ENCODE measurements at regions not wholly inside any gene's neighbourhood (a gene's known extent, or its start where the extent isn't known, plus 50 kb on each side); places are given as distances from the start of the nearest gene placed in this dataset.

DNA sequence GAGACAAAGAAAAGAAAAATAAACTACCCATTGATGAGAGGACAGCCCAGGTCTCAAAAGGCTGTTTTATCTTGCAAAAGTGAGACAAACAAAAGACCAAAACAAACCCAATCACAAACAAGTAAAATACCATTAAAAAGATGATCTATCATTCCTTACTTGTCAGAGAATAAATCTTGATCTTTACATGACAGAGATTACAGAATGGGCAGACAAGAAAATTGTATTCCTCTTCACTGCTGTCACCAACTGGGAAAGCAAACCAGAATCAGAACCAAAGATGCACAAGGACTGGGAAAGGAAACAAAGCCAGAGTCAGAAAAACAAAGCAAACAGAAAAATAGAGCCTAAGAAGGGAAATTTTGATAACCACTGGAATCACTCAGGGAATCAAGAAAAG lies 444.0 kb upstream of the PDE3A start:
- Mint-ChIP-seq H3K27ac (no peak overlapping the region), H3K4me3 (no peak overlapping the region), H3K4me1 (no peaks in the 10 kb centered on the region), H3K27me3 (peaks cover 7% of the 10 kb centered on the region), H3K9me3 (peaks cover 3% of the 10 kb centered on the region), H3K36me3 (ENCODE audit: low read depth) (no peaks in the 10 kb centered on the region)
- ATAC-seq (no peak), DNase-seq (no peak)

DNA sequence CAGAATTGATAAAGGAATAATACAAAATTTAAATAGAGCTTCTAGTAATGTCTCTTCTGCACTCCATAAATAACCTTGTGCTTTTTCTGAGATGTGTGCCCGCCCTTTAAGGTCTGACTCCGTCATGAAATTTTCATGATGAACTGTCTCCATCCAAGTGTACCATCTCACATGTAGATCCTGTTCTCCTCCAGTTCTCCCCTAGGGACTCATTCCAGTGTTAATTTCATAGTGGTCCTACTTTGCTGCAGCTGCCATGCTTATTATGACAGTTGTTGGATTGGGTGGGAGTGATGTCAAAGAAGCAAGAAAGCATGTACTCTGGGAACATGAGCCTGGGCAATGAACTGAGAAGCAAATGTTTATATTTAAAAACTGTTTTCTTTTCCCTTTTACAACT lies 442.5 kb upstream of the PDE3A start:
- H3K27ac Mint-ChIP-seq = no peak overlapping the region
- ATAC-seq (no peak), DNase-seq (no peak)
- no peak overlapping the region for H3K4me3 Mint-ChIP-seq
- peaks cover 7% of the 10 kb centered on the region for H3K27me3 Mint-ChIP-seq
- H3K4me1 Mint-ChIP-seq = no peaks in the 10 kb centered on the region
- no peaks in the 10 kb centered on the region for H3K9me3 Mint-ChIP-seq
- H3K36me3 Mint-ChIP-seq (ENCODE audit: low read depth) = no peaks in the 10 kb centered on the region

GRCh38 chr12:19926266-19926665 lies 442.1 kb upstream of the PDE3A start:
- H3K4me1 Mint-ChIP-seq = no peaks in the 10 kb centered on the region
- no peak for DNase-seq
- ATAC-seq = no peak
- no peaks in the 10 kb centered on the region for H3K9me3 Mint-ChIP-seq
- no peak overlapping the region for H3K27ac Mint-ChIP-seq
- H3K27me3 Mint-ChIP-seq = peaks cover 7% of the 10 kb centered on the region
- no peaks in the 10 kb centered on the region for H3K36me3 Mint-ChIP-seq (ENCODE audit: low read depth)
- H3K4me3 Mint-ChIP-seq = no peak overlapping the region

DNA sequence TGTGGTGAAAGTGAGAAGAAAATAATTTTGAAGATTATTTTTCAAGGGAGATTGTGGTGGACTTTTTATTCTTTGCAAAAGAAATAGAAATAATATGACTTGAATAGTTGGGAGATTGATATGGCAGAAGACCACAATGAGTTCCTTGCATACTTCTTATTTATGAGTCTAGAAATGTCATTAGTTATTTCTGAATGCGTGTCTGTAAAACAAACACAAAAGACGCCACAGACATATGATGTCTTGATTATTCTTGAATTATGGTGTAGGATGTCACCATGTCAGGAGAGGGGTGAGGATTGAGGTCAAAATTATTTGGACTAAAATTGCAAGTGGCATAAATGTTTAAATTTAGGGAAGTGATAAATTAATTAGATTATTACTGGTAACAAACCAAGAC lies 440.7 kb upstream of the PDE3A start:
- no peak for DNase-seq
- Mint-ChIP-seq H3K4me1 (no peaks in the 10 kb centered on the region), H3K27ac (no peak overlapping the region), H3K36me3 (ENCODE audit: low read depth) (no peaks in the 10 kb centered on the region), H3K4me3 (no peak overlapping the region), H3K9me3 (no peaks in the 10 kb centered on the region), H3K27me3 (peaks cover 2% of the 10 kb centered on the region)
- no peak for ATAC-seq

DNA sequence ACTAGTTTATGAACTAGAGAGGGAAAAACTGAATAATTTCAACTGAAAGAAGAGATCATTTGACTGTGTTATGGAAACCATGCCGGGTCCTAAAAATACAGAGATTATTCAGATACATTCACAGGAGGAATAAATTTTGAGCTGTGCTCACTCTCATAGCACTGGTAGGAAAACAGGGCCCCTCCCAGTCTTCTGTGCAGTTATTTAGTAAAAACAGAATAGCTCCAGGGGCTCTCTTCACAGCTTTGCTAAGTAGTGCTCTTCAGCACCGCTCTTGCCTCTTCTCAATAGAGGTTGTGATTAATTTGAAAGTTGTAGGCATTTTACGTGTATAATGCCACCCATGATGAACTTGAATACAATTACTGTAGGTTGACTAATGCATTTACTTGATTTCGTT lies 435.9 kb upstream of the PDE3A start:
- Mint-ChIP-seq H3K27me3 (no peaks in the 10 kb centered on the region), H3K4me1 (no peaks in the 10 kb centered on the region), H3K36me3 (ENCODE audit: low read depth) (no peaks in the 10 kb centered on the region), H3K4me3 (no peak overlapping the region), H3K27ac (no peak overlapping the region), H3K9me3 (peaks cover 3% of the 10 kb centered on the region)
- DNase-seq (no peak), ATAC-seq (no peak)

DNA sequence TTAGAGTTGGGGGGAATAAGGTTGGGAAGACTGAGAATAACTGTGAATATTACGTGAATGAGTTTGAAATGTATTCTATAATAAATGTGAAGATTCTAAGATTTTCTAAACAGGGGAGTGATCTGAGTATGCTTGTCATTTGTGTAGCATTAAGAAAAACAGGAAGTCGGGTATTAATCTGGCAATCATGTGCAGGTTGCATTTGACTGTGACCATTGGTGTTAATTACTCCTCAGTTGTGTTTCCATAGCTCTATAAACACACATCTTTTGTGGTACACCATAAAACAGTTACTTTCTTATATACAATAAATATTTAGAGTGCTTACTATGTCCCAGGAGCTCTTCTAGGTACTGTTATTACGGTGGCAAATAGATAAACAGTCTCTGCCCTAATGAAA lies 434.4 kb upstream of the PDE3A start:
- Mint-ChIP-seq H3K9me3 (peaks cover 4% of the 10 kb centered on the region), H3K27ac (no peak overlapping the region), H3K4me3 (no peak overlapping the region), H3K36me3 (ENCODE audit: low read depth) (no peaks in the 10 kb centered on the region), H3K4me1 (no peaks in the 10 kb centered on the region), H3K27me3 (no peaks in the 10 kb centered on the region)
- ATAC-seq (no peak), DNase-seq (no peak)

GRCh38 chr12:19937161-19937560 lies 431.2 kb upstream of the PDE3A start:
- ATAC-seq = no peak
- H3K9me3 Mint-ChIP-seq = peaks cover 4% of the 10 kb centered on the region
- H3K36me3 Mint-ChIP-seq (ENCODE audit: low read depth) = no peaks in the 10 kb centered on the region

GRCh38 chr12:19938031-19938430 lies 430.3 kb upstream of the PDE3A start:
- Mint-ChIP-seq H3K4me3 (no peak overlapping the region), H3K4me1 (no peaks in the 10 kb centered on the region), H3K36me3 (ENCODE audit: low read depth) (no peaks in the 10 kb centered on the region), H3K27me3 (no peaks in the 10 kb centered on the region), H3K9me3 (peaks cover 4% of the 10 kb centered on the region), H3K27ac (no peak overlapping the region)
- ATAC-seq (no peak), DNase-seq (no peak)

More at GRCh38 chr12:19937161-19937560, 431.2 kb upstream of the PDE3A start:
- no peaks in the 10 kb centered on the region for H3K27me3 Mint-ChIP-seq
- no peak overlapping the region for H3K27ac Mint-ChIP-seq
- no peak for DNase-seq
- no peaks in the 10 kb centered on the region for H3K4me1 Mint-ChIP-seq
- no peak overlapping the region for H3K4me3 Mint-ChIP-seq

DNA sequence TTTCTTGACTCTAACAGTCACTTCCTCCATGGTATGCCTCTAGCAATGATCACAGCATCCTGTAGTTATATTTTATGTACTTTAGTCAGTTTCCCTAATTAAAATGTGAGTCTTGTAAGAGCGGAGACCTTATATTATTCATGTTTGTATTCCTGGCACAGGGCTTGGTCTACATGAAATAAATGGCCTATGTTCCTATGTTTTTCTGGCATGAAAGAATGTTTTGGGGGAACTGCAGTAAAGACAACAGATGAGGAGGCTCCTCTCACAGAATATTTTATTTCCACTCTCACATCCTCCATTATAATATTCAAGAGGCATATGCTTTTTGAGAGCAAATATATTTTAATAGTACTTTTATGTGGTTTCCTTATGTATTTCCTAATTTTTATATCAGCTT lies 429.8 kb upstream of the PDE3A start:
- no peak overlapping the region for H3K27ac Mint-ChIP-seq
- no peaks in the 10 kb centered on the region for H3K4me1 Mint-ChIP-seq
- H3K4me3 Mint-ChIP-seq = no peak overlapping the region
- no peaks in the 10 kb centered on the region for H3K27me3 Mint-ChIP-seq
- H3K36me3 Mint-ChIP-seq (ENCODE audit: low read depth) = no peaks in the 10 kb centered on the region
- no peak for ATAC-seq
- peaks cover 4% of the 10 kb centered on the region for H3K9me3 Mint-ChIP-seq
- DNase-seq = no peak

DNA sequence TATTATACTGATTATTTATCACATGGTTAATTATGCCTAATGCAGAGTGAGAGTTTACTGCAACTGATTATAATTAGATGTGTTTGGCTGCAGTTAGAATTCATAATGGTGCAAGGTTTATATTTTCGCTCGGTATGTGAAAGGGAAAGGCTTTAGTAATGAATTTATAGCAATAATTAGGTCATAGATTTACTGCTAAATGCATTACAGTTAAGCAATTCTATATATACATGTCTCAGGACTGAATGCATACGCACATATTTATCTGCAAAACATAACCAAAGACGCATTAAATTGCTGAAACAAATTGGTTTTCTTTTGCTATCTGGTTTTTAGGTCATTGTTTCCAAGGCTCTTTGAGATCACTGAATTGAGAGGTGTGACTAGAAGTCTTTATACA lies 428.1 kb upstream of the PDE3A start:
- Mint-ChIP-seq H3K36me3 (ENCODE audit: low read depth) (no peaks in the 10 kb centered on the region), H3K27ac (no peak overlapping the region), H3K4me3 (no peak overlapping the region), H3K9me3 (peaks cover 4% of the 10 kb centered on the region), H3K4me1 (no peaks in the 10 kb centered on the region), H3K27me3 (no peaks in the 10 kb centered on the region)
- no peak for ATAC-seq
- no peak for DNase-seq

DNA sequence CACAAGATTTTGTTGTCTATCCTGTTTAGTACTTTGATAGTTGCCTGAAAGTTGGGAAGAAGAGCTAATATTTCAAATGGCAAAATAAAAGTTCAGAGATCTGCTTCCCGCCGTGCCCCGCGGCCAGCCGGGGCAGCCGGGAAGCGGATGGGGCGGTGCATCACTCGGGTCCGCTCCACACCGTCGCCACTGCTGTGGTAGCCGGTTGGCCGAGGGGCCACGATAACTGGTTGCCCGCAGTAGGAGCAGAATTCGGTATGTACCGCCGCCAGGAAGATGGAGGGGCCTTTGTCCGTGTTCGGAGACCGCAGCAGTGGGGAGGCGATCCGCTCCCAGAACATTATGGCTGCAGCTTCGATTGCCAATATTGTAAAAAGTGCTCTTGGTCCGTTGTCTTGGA lies 427.2 kb upstream of the PDE3A start:
- H3K27ac Mint-ChIP-seq = no peak overlapping the region
- H3K4me3 Mint-ChIP-seq = no peak overlapping the region
- H3K9me3 Mint-ChIP-seq = peaks cover 4% of the 10 kb centered on the region
- H3K27me3 Mint-ChIP-seq = no peaks in the 10 kb centered on the region
- no peak for ATAC-seq
- no peak for DNase-seq
- no peaks in the 10 kb centered on the region for H3K4me1 Mint-ChIP-seq
- H3K36me3 Mint-ChIP-seq (ENCODE audit: low read depth) = no peaks in the 10 kb centered on the region

DNA sequence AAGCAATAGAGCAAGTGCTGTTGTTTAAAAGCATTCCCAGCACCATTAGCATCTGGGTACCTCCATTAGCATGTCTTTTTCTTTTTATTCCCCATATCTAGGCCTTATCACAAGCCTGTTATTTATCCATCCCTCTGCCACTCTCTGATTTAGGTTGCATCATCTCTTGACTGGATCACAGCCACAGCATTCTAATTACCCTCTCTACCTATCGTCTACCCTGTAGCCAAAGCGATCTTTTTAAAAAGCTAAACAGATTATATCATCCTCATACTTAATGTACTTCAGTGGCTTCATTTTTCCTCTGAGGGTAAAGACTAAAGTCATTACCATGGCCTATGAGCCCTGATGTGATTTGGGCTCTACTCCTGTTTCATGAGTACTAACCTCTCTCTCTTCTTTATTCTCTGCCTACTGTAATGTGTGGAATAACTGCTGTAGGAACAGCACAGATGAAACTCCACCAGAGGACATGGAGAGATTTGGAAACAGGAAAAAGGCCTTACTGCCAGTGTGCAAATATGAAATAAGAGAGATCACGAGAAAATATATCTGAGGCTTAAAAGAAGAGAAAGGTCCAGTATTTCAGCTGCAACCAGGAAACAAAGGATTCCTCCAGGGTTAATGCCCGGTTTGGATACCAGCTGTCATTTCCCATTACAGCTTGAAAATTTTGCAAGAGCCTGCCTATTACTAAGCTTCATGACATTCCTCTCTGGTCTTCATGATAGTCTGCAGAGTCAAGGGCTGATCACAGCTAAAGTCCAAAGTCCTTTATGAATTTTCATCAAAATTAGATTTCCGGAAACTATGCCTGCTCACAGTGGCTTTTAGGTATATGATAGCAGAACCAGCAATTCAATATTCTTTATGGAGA lies 422.5 kb upstream of the PDE3A start:
- H3K4me1 Mint-ChIP-seq = no peaks in the 10 kb centered on the region
- no peak overlapping the region for H3K4me3 Mint-ChIP-seq
- no peak for DNase-seq
- H3K36me3 Mint-ChIP-seq (ENCODE audit: low read depth) = no peaks in the 10 kb centered on the region
- ATAC-seq = no peak
- H3K27me3 Mint-ChIP-seq = no peaks in the 10 kb centered on the region
- peaks cover 12% of the 10 kb centered on the region for H3K9me3 Mint-ChIP-seq
- H3K27ac Mint-ChIP-seq = no peak overlapping the region

DNA sequence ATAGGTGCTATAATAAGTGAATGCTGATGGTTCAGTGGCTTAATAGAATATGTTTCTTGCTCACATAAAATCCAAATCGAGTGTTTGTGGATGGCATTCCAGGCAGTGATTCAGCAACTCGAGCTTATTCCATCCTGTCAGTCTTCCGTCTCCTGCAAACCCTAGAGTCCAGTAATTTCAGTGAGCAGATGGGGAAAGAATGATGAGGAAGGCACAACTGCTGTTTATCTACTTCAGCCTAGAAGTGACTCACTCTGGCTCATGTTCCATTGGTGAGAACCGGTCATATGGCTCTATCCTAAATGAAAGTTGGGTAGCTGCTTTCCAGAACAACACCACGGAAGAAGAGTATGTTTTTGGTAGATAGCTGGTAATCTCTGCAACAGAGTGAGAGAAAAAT lies 421.8 kb upstream of the PDE3A start:
- Mint-ChIP-seq H3K27me3 (no peaks in the 10 kb centered on the region), H3K36me3 (ENCODE audit: low read depth) (no peaks in the 10 kb centered on the region), H3K9me3 (peaks cover 12% of the 10 kb centered on the region), H3K4me3 (no peak overlapping the region), H3K4me1 (no peaks in the 10 kb centered on the region), H3K27ac (no peak overlapping the region)
- no peak for DNase-seq
- ATAC-seq = no peak

GRCh38 chr12:19947344-19947743 lies 421.0 kb upstream of the PDE3A start:
- no peaks in the 10 kb centered on the region for H3K4me1 Mint-ChIP-seq
- H3K27me3 Mint-ChIP-seq = no peaks in the 10 kb centered on the region
- H3K27ac Mint-ChIP-seq = no peak overlapping the region
- DNase-seq (no peak), ATAC-seq (no peak)
- H3K9me3 Mint-ChIP-seq = peaks cover 12% of the 10 kb centered on the region
- H3K36me3 Mint-ChIP-seq (ENCODE audit: low read depth) = no peaks in the 10 kb centered on the region
- H3K4me3 Mint-ChIP-seq = no peak overlapping the region

- Mint-ChIP-seq H3K27ac (no peak overlapping the region), H3K9me3 (peaks cover 12% of the 10 kb centered on the region), H3K4me3 (no peak overlapping the region), H3K27me3 (no peaks in the 10 kb centered on the region), H3K4me1 (no peaks in the 10 kb centered on the region), H3K36me3 (ENCODE audit: low read depth) (no peaks in the 10 kb centered on the region)
- ATAC-seq = no peak
- DNase-seq = no peak
Measured at GRCh38 chr12:19951664-19952063, 416.7 kb upstream of the PDE3A start.

DNA sequence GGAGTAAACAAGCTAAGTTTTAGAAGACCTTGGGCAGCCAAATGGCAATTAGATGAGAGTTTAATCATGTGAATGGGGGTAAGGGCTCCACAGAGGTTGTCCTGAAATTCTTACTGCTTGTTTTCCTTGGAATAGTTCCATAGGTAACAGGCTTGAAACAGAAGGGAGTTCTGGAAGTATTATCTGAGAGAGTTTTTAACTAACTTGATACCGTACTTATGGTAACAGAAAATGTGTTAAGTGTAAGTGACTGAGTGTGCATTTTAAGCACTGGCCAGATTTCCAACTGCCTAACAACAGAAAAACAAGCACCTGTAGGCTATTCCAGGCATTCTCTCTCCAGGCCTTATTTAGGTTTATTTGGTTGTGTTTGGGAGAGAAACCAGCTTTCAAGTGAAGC lies 414.6 kb upstream of the PDE3A start:
- no peak for DNase-seq
- no peaks in the 10 kb centered on the region for H3K36me3 Mint-ChIP-seq (ENCODE audit: low read depth)
- no peak overlapping the region for H3K27ac Mint-ChIP-seq
- peaks cover 9% of the 10 kb centered on the region for H3K9me3 Mint-ChIP-seq
- no peak for ATAC-seq
- H3K4me1 Mint-ChIP-seq = no peaks in the 10 kb centered on the region
- no peak overlapping the region for H3K4me3 Mint-ChIP-seq
- H3K27me3 Mint-ChIP-seq = no peaks in the 10 kb centered on the region
